ENCODE measurements at regions not wholly inside any gene's neighbourhood (a gene's known extent, or its start where the extent isn't known, plus 50 kb on each side); places are given as distances from the start of the nearest gene placed in this dataset.

- TF ChIP-seq GATA3 (IDR thresholded peaks at IDR 0.05; ENCODE audit: low read depth, low read length) (no peak), GATA2 (IDR thresholded peaks at IDR 0.05; ENCODE audit: low read depth, low read length) (no peak)
Measured at GRCh38 chr5:68033029-68033428, 182.5 kb upstream of the PIK3R1 start.
